ENCODE measurements at regions not wholly inside any gene's neighbourhood (a gene's known extent, or its start where the extent isn't known, plus 50 kb on each side); places are given as distances from the start of the nearest gene placed in this dataset.

- no peak for ATAC-seq
- TF ChIP-seq OSR1 (CRISPR knock-in tag; IDR thresholded peaks at IDR 0.05) = no peak
Observed at GRCh38 chr15:98288091-98288590, 327.6 kb downstream of the ARRDC4 start.

DNA sequence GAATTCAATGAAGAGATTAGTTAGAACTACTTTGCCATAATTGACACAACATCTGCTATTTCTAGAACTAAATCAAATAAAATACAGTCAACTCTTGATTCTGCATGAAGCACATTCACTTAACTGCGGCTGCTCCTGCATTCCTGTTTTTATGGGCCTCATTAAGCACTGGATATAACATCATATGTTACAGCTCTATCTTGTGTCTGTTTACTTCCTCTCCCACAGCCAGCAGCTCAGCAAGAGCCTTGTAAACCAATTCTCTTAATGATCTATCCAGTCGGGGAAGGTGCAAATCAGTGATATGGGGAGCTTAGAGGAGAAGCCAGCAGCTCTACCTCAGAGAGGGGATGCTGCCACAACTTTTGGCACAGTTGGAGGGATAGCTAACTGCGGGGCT is 329.2 kb downstream of the ARRDC4 start:
- ATAC-seq = no peak
- TF ChIP-seq ZNF565 (CRISPR knock-in tag; conservative IDR thresholded peaks at IDR 0.05; ENCODE audit: low read depth) (no peak), CSDC2 (CRISPR knock-in tag; IDR thresholded peaks at IDR 0.05) (no peak), RARB (CRISPR knock-in tag; IDR thresholded peaks at IDR 0.05) (no peak), ESRRG (CRISPR knock-in tag; IDR thresholded peaks at IDR 0.05) (no peak), ISL1 (CRISPR knock-in tag; IDR thresholded peaks at IDR 0.05) (no peak), ZC3H10 (CRISPR knock-in tag; IDR thresholded peaks at IDR 0.05) (no peak), POU6F1 (CRISPR knock-in tag; IDR thresholded peaks at IDR 0.05; ENCODE audit: borderline replicate concordance, low read depth) (no peak), ZNF8 (CRISPR knock-in tag; IDR thresholded peaks at IDR 0.05) (no peak), PPARA (CRISPR knock-in tag; IDR thresholded peaks at IDR 0.05; ENCODE audit: borderline replicate concordance) (no peak)
- TF ChIP-seq, protein P1, sequence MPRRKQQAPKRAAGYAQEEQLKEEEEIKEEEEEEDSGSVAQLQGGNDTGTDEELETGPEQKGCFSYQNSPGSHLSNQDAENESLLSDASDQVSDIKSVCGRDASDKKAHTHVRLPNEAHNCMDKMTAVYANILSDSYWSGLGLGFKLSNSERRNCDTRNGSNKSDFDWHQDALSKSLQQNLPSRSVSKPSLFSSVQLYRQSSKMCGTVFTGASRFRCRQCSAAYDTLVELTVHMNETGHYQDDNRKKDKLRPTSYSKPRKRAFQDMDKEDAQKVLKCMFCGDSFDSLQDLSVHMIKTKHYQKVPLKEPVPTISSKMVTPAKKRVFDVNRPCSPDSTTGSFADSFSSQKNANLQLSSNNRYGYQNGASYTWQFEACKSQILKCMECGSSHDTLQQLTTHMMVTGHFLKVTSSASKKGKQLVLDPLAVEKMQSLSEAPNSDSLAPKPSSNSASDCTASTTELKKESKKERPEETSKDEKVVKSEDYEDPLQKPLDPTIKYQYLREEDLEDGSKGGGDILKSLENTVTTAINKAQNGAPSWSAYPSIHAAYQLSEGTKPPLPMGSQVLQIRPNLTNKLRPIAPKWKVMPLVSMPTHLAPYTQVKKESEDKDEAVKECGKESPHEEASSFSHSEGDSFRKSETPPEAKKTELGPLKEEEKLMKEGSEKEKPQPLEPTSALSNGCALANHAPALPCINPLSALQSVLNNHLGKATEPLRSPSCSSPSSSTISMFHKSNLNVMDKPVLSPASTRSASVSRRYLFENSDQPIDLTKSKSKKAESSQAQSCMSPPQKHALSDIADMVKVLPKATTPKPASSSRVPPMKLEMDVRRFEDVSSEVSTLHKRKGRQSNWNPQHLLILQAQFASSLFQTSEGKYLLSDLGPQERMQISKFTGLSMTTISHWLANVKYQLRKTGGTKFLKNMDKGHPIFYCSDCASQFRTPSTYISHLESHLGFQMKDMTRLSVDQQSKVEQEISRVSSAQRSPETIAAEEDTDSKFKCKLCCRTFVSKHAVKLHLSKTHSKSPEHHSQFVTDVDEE (CRISPR knock-in tag; IDR thresholded peaks at IDR 0.05) = no peak
- TF ChIP-seq, protein P2, sequence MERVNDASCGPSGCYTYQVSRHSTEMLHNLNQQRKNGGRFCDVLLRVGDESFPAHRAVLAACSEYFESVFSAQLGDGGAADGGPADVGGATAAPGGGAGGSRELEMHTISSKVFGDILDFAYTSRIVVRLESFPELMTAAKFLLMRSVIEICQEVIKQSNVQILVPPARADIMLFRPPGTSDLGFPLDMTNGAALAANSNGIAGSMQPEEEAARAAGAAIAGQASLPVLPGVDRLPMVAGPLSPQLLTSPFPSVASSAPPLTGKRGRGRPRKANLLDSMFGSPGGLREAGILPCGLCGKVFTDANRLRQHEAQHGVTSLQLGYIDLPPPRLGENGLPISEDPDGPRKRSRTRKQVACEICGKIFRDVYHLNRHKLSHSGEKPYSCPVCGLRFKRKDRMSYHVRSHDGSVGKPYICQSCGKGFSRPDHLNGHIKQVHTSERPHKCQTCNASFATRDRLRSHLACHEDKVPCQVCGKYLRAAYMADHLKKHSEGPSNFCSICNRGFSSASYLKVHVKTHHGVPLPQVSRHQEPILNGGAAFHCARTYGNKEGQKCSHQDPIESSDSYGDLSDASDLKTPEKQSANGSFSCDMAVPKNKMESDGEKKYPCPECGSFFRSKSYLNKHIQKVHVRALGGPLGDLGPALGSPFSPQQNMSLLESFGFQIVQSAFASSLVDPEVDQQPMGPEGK (CRISPR knock-in tag; IDR thresholded peaks at IDR 0.05; ENCODE audit: borderline replicate concordance) = no peak

- no peak for TF ChIP-seq PPARA (CRISPR knock-in tag; IDR thresholded peaks at IDR 0.05; ENCODE audit: borderline replicate concordance)
- peak; percentile 91 for ATAC-seq
Observed at GRCh38 chr15:98292442-98293240, 332.1 kb downstream of the ARRDC4 start.

- TF ChIP-seq, protein P1 (CRISPR knock-in tag; IDR thresholded peaks at IDR 0.05) = no peak
- TF ChIP-seq ZFP30 (CRISPR knock-in tag; IDR thresholded peaks at IDR 0.05) (no peak), ZNF8 (CRISPR knock-in tag; IDR thresholded peaks at IDR 0.05) (no peak), CREB5 (CRISPR knock-in tag; IDR thresholded peaks at IDR 0.05; ENCODE audit: low read depth) (no peak), TCF4 (CRISPR knock-in tag; IDR thresholded peaks at IDR 0.05; ENCODE audit: borderline replicate concordance) (no peak), ESRRG (CRISPR knock-in tag; IDR thresholded peaks at IDR 0.05) (no peak)
- ATAC-seq = no peak
Observed at GRCh38 chr15:98294126-98294525, 333.6 kb downstream of the ARRDC4 start.

DNA sequence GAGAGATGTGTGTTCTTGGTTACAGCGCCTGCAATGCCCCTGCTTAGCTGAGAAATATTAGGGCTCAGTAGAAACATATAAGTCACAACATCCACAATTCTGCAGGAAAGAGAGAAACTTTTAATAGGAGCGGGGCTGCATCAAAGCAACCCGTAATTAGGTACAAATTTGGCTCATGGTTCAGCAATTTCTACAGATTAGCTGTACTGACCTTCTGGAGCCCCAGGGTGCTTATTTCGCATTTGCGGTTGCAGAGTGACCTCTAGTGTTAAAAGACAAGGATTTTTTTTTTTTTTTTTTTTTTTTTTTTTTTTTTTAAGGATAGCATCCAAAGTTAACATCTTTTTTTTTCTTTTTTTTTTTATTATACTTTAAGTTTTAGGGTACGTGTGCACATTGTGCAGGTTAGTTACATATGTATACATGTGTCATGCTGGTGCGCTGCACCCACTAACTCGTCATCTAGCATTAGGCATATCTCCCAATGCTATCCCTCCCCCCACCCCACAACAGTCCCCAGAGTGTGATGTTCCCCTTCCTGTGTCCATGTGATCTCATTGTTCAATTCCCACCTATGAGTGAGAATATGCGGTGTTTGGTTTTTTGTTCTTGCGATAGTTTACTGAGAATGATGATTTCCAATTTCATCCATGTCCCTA is 334.7 kb downstream of the ARRDC4 start:
- ATAC-seq = peak; percentile 62; the same call in 2 of the 3 replicates
